Esophagus muscularis mucosa (tissue), 3 donors: ENCODE measurements at regions not wholly inside any gene's neighbourhood (a gene's known extent, or its start where the extent isn't known, plus 50 kb on each side); places are given as distances from the start of the nearest gene placed in this dataset.

ENCODE experiments used
- POLR2A ChIP-seq: fragments of 450-650 bp; IDR thresholded peaks from one replicate; pipeline ENCODE4 v1.6.1; 2017; ENCODE audit warnings: antibody characterized with exemption, moderate library complexity, mild to moderate bottlenecking, low read depth
- TF ChIP-seq, protein P1 (sequence below), 3 experiments: fragments of 200-600 bp in 2 of 3; fragments of 450-650 bp in 1 of 3; sonication (generic) in 2 of 3; IDR thresholded peaks; one replicate each; pipeline ENCODE4 v1.5.1; 2017 to 2019; ENCODE audit warnings: antibody characterized with exemption in 3 of 3, mild to moderate bottlenecking in 2 of 3, moderate library complexity in 1 of 3

DNA sequence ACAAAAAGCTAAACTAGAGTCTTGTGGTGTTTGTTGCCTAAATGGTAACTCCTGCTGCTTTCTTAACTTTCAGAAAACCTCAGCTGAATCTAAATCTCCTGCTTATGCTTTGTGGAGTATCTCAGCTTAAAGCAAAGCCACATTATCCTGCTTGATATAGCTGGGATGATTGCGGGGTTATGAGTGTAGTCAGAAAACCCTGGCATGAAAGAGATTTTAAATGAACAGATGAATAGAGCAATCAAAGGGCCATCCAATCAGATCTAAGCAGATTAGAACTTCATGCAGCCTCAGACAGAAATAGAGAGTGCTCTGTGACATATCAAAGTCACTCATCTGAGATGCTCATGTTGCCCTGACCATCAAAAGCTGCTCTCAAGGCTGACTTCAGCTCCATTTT lies 305.5 kb downstream of the DMRT2 start:
- no peak for TF ChIP-seq POLR2A
- TF ChIP-seq, protein P1, sequence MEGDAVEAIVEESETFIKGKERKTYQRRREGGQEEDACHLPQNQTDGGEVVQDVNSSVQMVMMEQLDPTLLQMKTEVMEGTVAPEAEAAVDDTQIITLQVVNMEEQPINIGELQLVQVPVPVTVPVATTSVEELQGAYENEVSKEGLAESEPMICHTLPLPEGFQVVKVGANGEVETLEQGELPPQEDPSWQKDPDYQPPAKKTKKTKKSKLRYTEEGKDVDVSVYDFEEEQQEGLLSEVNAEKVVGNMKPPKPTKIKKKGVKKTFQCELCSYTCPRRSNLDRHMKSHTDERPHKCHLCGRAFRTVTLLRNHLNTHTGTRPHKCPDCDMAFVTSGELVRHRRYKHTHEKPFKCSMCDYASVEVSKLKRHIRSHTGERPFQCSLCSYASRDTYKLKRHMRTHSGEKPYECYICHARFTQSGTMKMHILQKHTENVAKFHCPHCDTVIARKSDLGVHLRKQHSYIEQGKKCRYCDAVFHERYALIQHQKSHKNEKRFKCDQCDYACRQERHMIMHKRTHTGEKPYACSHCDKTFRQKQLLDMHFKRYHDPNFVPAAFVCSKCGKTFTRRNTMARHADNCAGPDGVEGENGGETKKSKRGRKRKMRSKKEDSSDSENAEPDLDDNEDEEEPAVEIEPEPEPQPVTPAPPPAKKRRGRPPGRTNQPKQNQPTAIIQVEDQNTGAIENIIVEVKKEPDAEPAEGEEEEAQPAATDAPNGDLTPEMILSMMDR (IDR thresholded peaks at IDR 0.05) = no peak
